HEK293 (cell line): ENCODE measurements at regions not wholly inside any gene's neighbourhood (a gene's known extent, or its start where the extent isn't known, plus 50 kb on each side); places are given as distances from the start of the nearest gene placed in this dataset.

Source experiments
- CTCF ChIP-seq: fragments of 450-650 bp; formaldehyde crosslinking; IDR thresholded peaks from 2 replicates; pipeline ENCODE4 v1.5.1; 2016; ENCODE audit warnings: missing biosample characterization, missing genetic modification characterization
- PRDM1 ChIP-seq: fragments of 450-650 bp; formaldehyde crosslinking; IDR thresholded peaks from 2 replicates; pipeline ENCODE4; 2016; ENCODE audit warnings: missing biosample characterization, missing genetic modification characterization
- ZNF138 ChIP-seq: fragments of 450-650 bp; formaldehyde crosslinking; IDR thresholded peaks from 2 replicates; pipeline ENCODE4 v1.5.1; 2016; ENCODE audit warnings: missing biosample characterization, missing genetic modification characterization, borderline replicate concordance
- ZNF530 ChIP-seq: fragments of 450-650 bp; formaldehyde crosslinking; IDR thresholded peaks from 2 replicates; pipeline ENCODE4 v1.5.1; 2016; ENCODE audit warnings: low read depth, missing biosample characterization, missing genetic modification characterization
- ZNF639 ChIP-seq: fragments of 450-650 bp; formaldehyde crosslinking; IDR thresholded peaks from 2 replicates; pipeline ENCODE4 v1.5.1; 2016; ENCODE audit warnings: missing biosample characterization, missing genetic modification characterization
- ZNF692 ChIP-seq: fragments of 450-650 bp; formaldehyde crosslinking; IDR thresholded peaks from 2 replicates; pipeline ENCODE4 v1.5.1; 2016; ENCODE audit warnings: missing biosample characterization, missing genetic modification characterization

- TF ChIP-seq CTCF (tag by site-specific recombination): no peak
- TF ChIP-seq ZNF138: no peak
- no peak for TF ChIP-seq ZNF692 (tag by site-specific recombination)
- TF ChIP-seq PRDM1 (tag by site-specific recombination): no peak
- no peak for TF ChIP-seq ZNF639
- TF ChIP-seq ZNF530 (tag by site-specific recombination): no peak
Observed at GRCh38 chr17:71302721-71303549, 817.9 kb upstream of the SOX9 start.
